ENCODE measurements at regions not wholly inside any gene's neighbourhood (a gene's known extent, or its start where the extent isn't known, plus 50 kb on each side); places are given as distances from the start of the nearest gene placed in this dataset.

GRCh38 chr20:60274717-60275116 is 316.5 kb downstream of the CDH26 start:
- Mint-ChIP-seq H3K27ac (ENCODE audit: unreplicated experiment) (no peak overlapping the region), H3K9me3 (ENCODE audit: low read depth) (peaks cover 4% of the 10 kb centered on the region), H3K4me1 (ENCODE audit: low read depth) (no peaks in the 10 kb centered on the region), H3K4me3 (ENCODE audit: unreplicated experiment) (no peak overlapping the region), H3K36me3 (ENCODE audit: low read depth) (no peaks in the 10 kb centered on the region), H3K27me3 (ENCODE audit: low read depth) (peaks cover 18% of the 10 kb centered on the region)
- DNase-seq (ENCODE audit: low spot score), result no peak
- no peak for TF ChIP-seq CTCF (IDR thresholded peaks at IDR 0.05)

- Mint-ChIP-seq H3K4me1 (ENCODE audit: low read depth) (no peaks in the 10 kb centered on the region), H3K27ac (ENCODE audit: unreplicated experiment) (no peak overlapping the region), H3K4me3 (ENCODE audit: unreplicated experiment) (no peak overlapping the region), H3K36me3 (ENCODE audit: low read depth) (no peaks in the 10 kb centered on the region), H3K27me3 (ENCODE audit: low read depth) (peaks cover 2% of the 10 kb centered on the region), H3K9me3 (ENCODE audit: low read depth) (peaks cover 25% of the 10 kb centered on the region)
- no peak for TF ChIP-seq CTCF (IDR thresholded peaks at IDR 0.05)
- DNase-seq (ENCODE audit: low spot score), result no peak
These were observed 323.1 kb downstream of the CDH26 start for GRCh38 chr20:60281295-60281694.

GRCh38 chr20:60283281-60283680 is 325.1 kb downstream of the CDH26 start:
- no peak for TF ChIP-seq CTCF (IDR thresholded peaks at IDR 0.05)
- Mint-ChIP-seq H3K9me3 (ENCODE audit: low read depth) (peaks cover 27% of the 10 kb centered on the region), H3K36me3 (ENCODE audit: low read depth) (no peaks in the 10 kb centered on the region), H3K4me3 (ENCODE audit: unreplicated experiment) (no peak overlapping the region), H3K4me1 (ENCODE audit: low read depth) (no peaks in the 10 kb centered on the region), H3K27me3 (ENCODE audit: low read depth) (no peaks in the 10 kb centered on the region), H3K27ac (ENCODE audit: unreplicated experiment) (no peak overlapping the region)
- no peak for DNase-seq (ENCODE audit: low spot score)

- no peak for DNase-seq (ENCODE audit: low spot score)
- no peak overlapping the region for H3K27ac Mint-ChIP-seq (ENCODE audit: unreplicated experiment)
- H3K4me1 Mint-ChIP-seq (ENCODE audit: low read depth), result no peaks in the 10 kb centered on the region
- H3K36me3 Mint-ChIP-seq (ENCODE audit: low read depth), result peaks cover 2% of the 10 kb centered on the region
- no peaks in the 10 kb centered on the region for H3K27me3 Mint-ChIP-seq (ENCODE audit: low read depth)
- TF ChIP-seq CTCF (IDR thresholded peaks at IDR 0.05), result no peak
- no peak overlapping the region for H3K4me3 Mint-ChIP-seq (ENCODE audit: unreplicated experiment)
- H3K9me3 Mint-ChIP-seq (ENCODE audit: low read depth), result peaks cover 35% of the 10 kb centered on the region
These were observed 328.5 kb downstream of the CDH26 start for GRCh38 chr20:60286764-60287163.

- Mint-ChIP-seq H3K27ac (ENCODE audit: unreplicated experiment) (no peak overlapping the region), H3K4me1 (ENCODE audit: low read depth) (no peaks in the 10 kb centered on the region), H3K9me3 (ENCODE audit: low read depth) (peaks cover 23% of the 10 kb centered on the region), H3K4me3 (ENCODE audit: unreplicated experiment) (no peak overlapping the region), H3K36me3 (ENCODE audit: low read depth) (peaks cover 2% of the 10 kb centered on the region), H3K27me3 (ENCODE audit: low read depth) (no peaks in the 10 kb centered on the region)
- DNase-seq (ENCODE audit: low spot score), result no peak
- TF ChIP-seq CTCF (IDR thresholded peaks at IDR 0.05), result no peak
These were observed 330.7 kb downstream of the CDH26 start for GRCh38 chr20:60288945-60289344.
